COR-L47 (cell line): ENCODE measurements at regions not wholly inside any gene's neighbourhood (a gene's known extent, or its start where the extent isn't known, plus 50 kb on each side); places are given as distances from the start of the nearest gene placed in this dataset.

Source experiments
- DNase-seq: peaks from one replicate; lab custom pipeline; 2025; lab: John Stamatoyannopoulos, UW

DNA sequence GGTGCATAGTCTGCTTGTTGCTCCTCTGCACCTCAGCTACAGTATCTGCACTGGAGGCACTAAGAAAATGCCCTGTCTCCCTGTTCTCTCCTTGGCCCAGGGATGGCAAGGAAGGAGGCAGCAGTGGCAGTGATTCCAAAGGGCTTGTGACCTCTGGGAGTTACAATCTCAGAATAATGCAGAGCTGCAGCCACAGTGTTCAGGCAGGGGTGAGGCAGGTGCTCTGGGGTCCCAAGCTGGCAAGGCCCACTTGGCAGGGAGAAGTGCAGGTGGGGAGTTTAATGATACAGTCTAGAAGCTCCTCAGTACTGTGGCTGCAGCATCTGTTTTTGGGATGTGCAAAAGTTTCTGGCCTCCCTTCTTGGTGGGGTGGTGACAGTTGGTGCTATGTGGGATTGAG lies 456.4 kb downstream of the CCSER2 start:
- DNase-seq = no peak

GRCh38 chr10:84789026-84789425 lies 460.6 kb downstream of the CCSER2 start:
- no peak for DNase-seq

DNA sequence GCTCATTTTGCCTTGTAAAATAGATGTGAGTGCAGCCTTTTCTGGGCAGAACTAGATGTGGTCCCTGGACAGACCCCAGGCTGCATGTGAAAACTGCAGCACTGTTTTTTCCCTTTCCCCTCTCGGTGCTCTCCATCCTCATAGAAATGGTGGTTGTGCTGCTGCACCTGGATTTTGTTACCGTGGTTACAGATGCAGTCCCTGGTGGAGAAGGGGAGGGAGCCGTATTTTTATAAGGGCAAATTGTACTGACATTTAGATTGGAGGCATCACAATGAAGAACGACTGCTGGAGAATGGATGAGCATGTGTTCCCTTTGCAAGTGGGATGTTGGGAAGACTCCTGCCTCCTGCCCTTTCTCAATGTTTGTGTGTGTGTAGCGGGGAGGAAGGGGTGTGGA lies 469.9 kb downstream of the CCSER2 start:
- DNase-seq = no peak

DNA sequence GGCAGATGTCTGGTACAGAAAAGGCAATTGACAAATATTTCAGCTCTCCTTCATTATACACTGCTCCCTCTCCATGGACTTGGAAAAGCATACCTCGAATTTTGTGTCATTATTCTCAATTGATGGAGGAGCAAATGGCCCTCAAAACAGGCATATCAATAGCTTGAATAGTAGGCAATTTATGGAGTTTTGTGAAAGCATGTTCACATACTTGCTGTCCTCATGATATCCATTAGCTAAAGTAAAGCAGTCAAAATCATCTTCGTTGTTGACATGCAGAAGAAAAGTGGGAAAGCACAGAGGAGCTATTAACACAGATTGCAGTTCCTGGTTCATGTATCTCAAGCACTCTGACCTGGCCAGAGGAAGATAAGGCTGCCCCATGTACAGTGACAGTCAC lies 472.8 kb downstream of the CCSER2 start:
- DNase-seq = no peak

DNA sequence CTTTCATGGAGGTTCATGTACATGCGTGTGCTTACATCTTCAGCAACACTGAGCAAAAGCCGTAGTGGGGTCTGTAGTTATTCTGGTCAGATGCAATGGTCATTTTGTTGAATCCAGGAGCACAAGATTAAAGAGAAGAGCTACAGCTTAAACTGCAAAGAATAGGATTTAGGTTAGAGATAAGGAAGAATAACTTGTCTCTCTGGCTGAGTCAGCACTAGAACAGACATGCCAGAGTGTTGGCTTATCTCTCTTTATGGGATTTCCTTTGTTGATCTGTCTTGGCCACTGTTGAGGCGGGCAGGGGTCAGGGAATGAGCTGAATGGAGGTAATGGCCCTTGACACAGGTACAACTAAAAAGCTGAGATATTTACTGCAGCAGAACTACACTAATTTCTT lies 473.5 kb downstream of the CCSER2 start:
- DNase-seq = no peak

DNA sequence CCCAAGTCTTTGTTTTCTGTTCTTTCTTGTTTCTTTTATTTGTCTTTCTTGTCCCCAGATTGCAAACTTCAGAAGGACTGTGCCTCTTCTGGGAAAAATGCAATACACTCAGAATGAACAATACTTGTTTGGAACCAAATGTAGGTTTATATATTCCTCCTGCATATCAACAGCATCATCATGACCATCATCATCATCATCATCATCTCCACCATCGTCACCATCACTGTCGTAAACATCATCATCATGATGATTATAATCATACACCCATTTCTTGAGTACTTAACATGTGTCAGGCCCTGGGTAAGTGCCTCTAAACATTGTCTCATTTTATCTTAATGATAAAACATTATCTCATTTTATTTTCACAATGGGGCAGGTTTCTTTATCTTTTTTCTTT lies 476.8 kb downstream of the CCSER2 start:
- no peak for DNase-seq

DNA sequence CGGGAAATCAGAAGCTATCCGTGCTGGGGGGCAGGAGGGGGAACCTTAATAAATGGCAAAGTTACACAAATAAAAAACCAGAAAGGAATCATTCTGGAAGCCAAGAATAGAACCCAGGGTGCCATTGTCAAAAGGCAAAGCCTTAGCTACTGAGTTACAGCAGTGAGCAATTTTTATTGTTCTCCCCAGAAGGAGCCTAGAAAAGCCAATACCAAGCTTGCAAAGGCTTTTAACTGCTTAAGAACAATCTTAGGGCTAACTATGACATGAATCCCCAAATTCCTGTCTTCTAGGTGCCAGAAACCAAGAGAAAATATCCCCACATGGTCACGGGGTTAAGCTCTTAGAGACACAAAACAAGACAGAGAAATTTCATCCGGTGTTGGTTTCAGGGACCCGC lies 482.7 kb downstream of the CCSER2 start:
- no peak for DNase-seq

DNA sequence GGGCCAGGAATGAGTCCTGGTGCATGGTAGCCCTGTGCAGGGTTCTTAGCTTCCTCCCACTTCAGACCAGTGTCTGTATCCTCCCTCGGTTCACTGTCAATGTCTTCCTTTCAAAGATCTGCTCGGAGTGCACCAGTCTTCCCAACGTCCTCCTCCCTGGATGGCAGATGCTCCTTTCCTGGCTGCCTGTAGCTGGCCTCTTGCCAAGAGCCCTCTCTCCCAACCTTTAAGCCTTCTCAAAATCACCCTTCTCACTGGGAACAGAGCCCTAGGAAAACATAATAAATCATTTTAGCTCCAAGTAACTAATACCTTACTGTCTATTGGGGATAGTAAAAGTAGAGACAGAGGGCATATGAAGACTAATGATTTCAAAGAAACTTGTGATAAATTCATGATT lies 490.6 kb downstream of the CCSER2 start:
- no peak for DNase-seq

DNA sequence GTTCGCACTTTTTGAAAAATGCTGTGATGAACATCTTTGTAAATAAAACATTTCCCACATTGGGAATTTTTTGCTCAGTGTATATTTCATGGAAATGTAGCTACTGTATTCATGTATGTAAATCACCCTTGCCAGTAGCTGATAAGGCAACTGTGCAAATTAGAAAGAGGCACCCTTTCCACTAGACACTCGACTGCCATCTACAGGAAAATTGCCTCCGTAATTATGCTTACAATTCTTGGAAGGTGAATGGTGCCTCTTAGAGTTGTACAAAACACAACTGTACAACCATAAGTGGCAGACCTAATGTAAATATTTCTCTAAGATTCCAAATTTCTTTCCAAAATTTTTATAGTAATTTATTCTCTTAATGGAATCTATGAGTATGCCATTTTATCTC lies 491.7 kb downstream of the CCSER2 start:
- no peak for DNase-seq

DNA sequence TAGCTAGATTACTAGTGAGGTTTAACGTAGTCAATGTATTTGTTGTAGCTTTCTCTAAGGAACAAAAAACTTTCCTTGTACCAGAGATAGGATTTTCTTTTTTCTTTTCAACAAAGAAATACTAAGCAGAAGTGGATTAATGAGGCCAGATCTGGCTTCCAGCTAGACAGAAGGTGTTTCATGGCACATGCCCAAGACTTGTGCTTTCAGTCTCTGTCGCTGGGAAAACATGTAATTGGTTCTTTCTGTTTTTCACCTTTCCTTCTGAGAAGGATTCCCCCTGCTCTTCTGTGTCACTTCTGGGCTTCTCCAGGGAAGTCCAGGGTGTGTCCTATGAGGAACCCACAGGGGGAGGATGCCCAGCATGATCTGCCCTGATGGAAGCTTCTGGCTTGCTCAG lies 492.2 kb downstream of the CCSER2 start:
- DNase-seq = no peak

DNA sequence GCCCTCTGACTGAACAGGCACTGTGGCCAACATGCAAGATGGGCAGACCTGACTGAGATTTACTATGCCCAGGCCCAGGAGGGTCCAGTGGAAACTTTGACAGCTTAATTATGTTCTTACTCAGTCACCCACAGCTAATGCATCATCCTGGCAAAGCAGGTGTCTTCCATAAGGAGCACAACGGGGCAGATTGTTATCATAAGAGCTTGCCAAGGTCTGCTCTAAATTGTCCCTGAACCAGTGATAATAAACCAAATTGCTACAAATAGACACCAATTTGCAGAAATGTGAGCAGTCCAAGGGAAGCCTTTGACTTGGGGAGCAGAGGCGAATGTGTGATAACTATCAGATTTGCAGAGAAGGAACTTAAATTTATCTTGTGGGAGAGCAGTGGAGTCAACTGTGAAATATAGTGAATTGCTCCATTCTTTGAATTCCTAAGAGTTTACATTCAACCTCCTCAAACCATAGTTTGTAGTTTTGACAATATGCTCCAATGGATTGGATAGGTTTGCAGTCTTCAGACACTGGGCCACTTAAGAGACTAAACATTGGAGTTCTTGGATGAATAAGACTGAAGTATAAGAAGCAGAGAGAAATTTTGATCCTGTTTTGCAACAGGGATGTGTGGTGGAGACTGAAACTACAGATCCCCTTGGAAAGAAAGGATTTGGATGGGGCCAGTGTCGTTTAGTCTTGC lies 494.7 kb downstream of the CCSER2 start:
- DNase-seq = no peak

- no peak for DNase-seq
Observed at GRCh38 chr10:84824525-84824924, 496.1 kb downstream of the CCSER2 start.

GRCh38 chr10:84825330-84825729 lies 496.9 kb downstream of the CCSER2 start:
- no peak for DNase-seq

DNA sequence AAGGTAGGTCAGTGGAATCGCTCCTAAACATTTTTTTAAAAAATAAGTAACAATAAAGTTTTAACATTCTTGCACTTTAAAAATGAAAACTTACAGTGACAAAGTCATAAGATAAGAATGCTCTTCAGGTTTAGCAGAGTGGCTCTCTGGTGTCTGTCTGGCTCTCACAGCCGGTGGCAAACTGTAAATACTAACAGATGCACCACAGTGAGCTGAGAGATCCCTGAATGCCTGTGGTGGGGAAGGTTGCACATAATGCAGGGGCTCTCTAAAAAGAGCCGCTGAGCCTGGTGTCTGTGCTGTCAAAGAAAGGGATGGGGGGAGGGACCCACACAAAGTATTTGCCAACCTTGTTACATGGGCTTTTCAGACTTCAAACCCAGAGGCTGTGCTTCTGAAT lies 498.3 kb downstream of the CCSER2 start:
- no peak for DNase-seq

DNA sequence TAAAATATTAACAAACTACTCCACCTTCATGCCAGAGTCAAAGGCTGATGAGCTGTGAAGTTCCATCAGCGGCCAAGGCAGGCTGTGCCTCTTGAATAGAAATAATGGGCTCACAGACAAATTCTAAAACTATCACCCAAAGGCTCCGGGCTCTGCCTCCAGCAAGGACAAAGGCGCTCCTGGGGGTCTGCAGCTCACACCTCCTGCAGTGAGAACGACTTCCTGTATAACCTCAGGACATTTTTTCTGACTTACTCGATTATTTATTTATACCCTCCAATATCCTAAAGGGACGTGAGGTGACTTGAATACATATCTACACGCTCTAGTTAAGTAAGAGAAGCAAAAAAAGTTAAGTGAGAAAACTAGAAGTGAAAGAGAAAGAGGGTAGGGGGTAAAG lies 500.7 kb downstream of the CCSER2 start:
- DNase-seq = no peak

- peak; percentile 34 for DNase-seq
Observed at GRCh38 chr10:84837041-84837812, 508.8 kb downstream of the CCSER2 start.

DNA sequence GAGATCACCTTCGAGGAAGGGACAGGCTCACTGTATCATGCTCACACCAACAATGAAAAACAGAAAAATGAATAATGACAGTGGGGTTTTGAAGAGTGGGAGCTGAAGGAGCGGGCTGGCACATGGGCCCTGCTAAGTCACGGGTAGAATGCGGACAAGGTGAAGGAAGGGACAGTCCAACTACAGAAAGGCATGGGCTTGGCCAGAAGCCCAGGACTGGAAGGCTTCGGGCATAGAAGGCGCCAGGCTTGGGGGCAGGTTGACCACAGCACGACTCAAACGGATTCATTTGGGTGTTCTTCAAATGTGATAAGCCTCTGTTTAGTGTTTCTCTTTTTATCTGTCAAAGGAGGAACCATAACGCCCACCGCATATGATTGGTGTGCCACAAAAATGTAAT lies 509.5 kb downstream of the CCSER2 start:
- DNase-seq = no peak

- DNase-seq = no peak
Observed at GRCh38 chr10:84838851-84839250, 510.5 kb downstream of the CCSER2 start.

DNA sequence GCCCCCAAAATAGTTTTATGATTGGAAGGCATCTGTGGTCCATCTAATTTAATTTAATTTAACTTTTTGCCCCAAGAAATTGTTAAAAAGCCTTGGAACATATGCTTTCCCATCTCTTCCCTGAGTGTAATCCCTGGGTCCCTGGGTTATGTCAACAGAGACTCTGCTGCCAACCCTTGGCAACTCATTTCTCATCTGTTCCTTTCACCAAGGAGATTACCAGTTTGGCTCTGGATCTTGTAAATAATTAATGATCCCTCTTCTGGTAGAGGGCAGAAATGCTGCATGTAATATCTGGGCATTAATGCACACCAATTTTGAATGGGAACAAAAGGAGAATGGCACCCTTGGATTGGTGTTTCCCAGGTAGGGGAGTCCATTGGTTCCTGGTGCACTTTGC lies 514.2 kb downstream of the CCSER2 start:
- no peak for DNase-seq

DNA sequence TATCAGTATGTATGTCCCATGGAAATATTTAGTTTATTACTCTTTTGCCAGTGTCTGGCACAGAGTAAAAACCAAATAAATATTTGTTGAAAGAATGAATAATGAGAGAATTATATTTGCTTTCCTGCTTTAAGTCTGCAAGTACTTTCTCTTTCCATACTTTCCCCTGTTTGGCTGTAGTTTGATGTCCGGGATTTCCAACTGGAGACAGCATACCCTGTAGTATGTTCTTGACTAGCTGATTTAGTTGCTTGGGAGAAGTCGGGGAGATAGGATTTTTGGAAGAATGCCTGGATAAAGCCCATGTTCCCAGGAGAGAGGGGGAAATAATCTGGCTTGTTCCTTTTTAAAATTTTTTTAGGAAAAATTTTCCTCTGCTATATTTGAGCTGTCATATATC lies 516.1 kb downstream of the CCSER2 start:
- DNase-seq = no peak

DNA sequence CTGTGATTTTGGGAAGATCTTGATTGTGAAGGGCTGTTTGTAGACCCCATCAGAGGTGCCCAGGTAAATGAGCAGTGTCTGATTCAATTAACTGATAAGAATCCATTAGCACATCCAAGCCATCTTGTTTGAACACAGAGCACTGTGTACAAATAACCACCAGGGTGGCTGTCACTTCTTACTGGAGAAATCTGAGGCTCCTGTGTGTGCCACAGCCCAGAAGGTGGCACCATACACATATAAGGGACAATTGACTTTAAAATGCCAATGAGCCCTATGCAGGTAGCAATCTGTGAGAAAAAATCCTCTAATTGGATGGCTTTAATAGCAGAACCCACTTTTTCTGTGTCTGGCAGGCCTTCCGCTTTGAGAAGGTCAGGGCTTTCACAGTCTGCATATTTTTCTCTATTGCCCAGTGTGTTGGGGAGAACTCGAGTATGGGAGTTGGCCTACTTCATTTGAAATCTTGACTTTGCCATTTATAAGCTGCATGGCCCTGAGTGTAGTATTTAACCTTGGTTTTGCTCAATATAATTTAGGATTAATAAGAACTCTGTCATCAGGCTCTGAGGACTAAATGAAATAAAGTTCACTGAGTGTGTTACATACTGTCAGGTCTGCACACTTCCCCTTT lies 517.4 kb downstream of the CCSER2 start:
- DNase-seq = peak; percentile 58

GRCh38 chr10:84846658-84847316 lies 518.4 kb downstream of the CCSER2 start:
- DNase-seq = no peak

DNA sequence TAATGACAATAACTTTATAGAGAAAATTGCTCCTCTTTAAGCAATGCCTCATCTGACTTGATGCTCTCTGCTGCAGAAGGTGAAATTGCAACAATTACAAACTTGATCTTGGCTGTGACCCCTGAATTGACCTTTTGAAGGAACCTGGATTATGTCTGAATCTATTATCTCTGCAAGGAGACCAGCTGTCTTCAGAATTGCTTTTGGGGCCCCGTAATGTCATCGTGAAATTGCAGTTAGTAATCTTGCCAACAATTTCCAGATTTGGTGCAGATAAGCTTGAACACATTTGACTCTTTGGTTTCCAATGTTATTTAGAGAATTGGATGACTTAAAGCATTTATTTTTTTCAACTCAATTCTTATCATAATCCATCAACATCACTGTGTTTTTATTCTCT lies 520.6 kb downstream of the CCSER2 start:
- no peak for DNase-seq
